ENCODE measurements at regions not wholly inside any gene's neighbourhood (a gene's known extent, or its start where the extent isn't known, plus 50 kb on each side); places are given as distances from the start of the nearest gene placed in this dataset.
"Not testable (repeated sequence)": the region's sequence is repeated elsewhere in the genome, so short reads cannot be mapped to it uniquely, and the experiment has no call there.

GRCh38 chr3:195669310-195669709 is 51.5 kb upstream of the MUC20 start:
- DNase-seq (ENCODE audit: low read depth in 2 of 2) = not testable (repeated sequence)

- not testable (repeated sequence) for DNase-seq (ENCODE audit: low read depth in 2 of 2)
These were observed 52.5 kb upstream of the MUC20 start for GRCh38 chr3:195668131-195668766.

DNA sequence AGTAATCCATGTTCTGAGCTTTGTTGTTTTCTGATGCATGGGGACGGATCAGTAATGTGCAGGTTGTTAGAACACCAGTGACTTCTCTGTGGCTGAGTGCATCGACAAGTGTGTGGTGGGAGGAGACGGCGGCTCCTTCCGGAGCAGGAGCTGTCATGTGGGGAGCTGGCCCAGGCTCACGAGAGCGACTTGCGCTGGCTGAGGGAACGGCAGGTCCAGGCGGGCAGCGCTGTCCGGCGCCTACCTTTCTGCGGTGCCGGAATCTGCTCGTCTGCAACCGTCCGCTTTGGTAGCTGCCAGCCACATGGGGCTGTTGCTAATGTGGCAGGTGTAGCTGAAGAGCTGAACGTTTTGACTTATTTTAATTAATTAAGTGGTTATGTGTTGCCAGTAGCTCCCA is 55.5 kb upstream of the MUC20 start:
- DNase-seq (ENCODE audit: low read depth in 2 of 2) = not testable (repeated sequence)

DNA sequence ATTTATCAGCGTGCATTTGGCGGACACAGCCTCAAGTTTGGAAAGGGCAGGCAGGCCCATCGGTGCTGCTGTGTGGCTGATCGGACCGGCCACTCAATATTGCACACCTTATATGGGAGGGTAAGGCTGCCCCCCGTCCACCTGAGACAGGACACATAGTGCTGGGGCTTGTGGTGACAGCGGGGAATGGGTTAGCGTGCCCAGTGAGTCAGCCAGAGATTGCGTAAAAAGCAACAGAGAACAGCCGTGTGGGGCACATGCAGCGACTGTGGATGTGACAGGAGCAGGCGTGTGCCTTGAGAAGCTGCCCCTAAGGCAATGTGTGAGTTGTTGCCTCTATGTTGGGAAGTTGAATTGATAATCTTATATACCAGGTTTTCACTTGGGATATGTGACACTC is 56.6 kb upstream of the MUC20 start:
- DNase-seq (ENCODE audit: low read depth in 2 of 2) = not testable (repeated sequence)

- DNase-seq (ENCODE audit: low read depth in 2 of 2) = not testable (repeated sequence)
These were observed 61.6 kb upstream of the MUC20 start for GRCh38 chr3:195659136-195659533.

DNA sequence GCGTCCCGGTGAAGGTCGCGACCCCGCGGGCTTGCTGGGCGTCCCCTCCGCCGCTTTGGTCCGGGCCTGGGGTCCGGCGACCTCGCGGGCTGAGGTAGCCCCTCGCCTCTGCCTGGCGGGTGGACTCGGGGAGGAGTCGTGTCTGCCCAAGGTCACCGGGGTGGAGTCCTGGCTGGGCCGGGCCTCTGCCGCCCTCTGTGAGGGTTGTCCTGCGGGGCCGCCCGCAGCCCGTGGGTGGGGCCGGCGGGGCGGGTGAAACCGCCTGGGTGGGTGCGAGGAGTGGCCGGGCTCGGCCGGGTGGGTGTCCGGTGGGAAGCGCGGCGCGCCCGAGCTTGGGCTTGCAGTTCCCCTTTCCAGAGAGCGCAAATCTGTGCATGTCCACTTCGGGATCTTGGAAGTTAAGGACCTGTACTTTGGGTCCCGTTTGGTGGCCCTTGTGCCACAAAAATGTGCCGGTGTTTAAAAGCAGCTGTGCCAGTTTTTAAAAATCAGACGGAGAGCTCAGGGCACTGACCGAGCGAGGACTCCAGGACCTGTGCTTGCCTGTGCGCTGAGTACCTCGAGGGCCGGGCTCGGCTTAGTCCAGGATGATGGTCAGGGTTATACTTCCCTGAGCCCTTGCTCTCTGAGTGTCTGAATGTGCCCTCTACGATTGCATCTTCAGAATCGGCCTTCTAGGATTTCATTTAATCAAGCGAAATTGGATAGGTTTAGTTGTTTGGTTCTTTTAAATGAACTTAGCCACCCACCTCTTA is 62.2 kb upstream of the MUC20 start:
- DNase-seq (ENCODE audit: low read depth in 2 of 2) = not testable (repeated sequence)

DNA sequence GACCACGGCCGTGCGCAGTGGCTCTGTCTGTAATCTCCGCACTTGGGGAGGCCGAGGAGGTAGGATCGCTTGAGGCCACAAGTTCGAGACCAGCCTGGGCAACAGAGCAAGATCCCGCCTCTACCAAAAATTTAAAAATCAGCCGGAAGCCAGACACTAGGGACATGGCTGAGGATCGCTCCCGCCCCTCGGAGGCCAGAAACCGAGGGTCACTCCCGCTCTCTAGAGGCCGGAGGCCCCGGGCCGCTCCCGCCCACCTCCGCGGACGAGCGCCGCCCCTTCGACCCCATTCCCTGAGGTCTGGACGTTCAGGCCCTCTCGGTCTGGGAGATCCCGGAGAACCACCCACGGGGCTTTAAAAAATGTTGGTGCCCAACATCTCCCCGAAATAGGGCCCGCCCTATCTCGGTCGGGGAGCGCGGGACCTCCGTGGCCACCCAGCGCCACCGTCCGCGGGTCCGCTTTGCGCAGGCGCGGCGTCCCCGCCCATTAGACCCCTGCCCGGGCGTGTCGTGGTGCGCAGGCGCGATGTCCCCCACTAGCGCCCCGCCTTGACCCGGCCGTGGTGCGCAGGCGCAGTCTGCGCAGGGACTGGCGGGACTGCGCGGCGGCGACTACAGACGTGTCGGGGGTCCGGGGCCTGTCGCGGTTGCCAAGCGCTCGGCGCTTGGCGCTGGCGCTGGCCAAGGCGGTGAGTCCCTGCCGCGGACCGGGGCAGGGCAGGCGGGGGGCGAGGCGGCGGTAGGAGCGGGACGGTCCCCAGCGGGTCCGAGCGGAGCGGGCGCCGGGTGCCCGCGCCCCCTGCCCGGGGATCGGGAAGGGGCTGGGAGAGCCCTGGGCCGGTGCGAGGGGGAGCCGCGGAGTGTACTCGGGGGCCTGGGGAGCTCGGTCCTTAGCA is 63.1 kb upstream of the MUC20 start:
- DNase-seq (ENCODE audit: low read depth in 2 of 2) = peak; percentile 58 to 77

GRCh38 chr3:195656091-195656490 is 64.7 kb upstream of the MUC20 start:
- DNase-seq (ENCODE audit: low read depth in 2 of 2) = not testable (repeated sequence)

GRCh38 chr3:195654746-195655145 is 66.0 kb upstream of the MUC20 start:
- not testable (repeated sequence) for DNase-seq (ENCODE audit: low read depth in 2 of 2)

DNA sequence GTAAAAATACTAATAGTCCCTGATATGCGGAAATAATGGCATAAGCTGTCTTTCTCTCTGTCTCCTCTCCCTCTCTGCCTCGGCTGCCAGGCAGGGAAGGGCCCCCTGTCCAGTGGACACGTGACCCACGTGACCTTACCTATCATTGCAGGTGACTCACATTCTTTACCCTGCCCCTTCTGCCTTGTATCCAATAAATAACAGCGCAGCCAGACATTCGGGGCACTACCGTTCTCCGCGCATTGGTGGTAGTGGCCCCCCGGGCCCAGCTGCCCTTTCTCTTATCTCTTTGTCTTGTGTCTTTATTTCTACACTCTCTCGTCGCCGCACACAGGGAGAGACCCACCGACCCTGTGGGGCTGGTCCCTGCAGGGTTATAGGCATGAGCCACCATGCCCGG is 66.6 kb upstream of the MUC20 start:
- not testable (repeated sequence) for DNase-seq (ENCODE audit: low read depth in 2 of 2)

DNA sequence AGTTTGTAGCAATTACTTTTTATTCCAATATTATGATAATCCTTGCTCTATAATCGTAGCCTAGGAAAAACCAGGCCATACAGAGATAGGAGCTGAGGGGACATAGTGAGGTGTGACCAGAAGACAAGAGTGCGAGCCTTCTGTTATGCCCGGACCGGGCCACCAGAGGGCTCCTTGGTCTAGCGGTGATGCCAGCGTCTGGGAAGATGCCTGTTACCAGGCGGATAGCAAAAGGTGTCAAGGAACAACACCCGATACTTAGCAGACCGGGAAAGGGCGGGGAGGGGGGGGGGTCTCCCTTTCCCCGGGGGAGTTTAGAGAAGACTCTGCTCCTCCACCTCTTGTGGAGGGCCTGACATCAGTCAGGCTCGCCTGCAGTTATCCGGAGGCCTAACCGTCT is 67.1 kb upstream of the MUC20 start:
- DNase-seq (ENCODE audit: low read depth in 2 of 2) = not testable (repeated sequence)

DNA sequence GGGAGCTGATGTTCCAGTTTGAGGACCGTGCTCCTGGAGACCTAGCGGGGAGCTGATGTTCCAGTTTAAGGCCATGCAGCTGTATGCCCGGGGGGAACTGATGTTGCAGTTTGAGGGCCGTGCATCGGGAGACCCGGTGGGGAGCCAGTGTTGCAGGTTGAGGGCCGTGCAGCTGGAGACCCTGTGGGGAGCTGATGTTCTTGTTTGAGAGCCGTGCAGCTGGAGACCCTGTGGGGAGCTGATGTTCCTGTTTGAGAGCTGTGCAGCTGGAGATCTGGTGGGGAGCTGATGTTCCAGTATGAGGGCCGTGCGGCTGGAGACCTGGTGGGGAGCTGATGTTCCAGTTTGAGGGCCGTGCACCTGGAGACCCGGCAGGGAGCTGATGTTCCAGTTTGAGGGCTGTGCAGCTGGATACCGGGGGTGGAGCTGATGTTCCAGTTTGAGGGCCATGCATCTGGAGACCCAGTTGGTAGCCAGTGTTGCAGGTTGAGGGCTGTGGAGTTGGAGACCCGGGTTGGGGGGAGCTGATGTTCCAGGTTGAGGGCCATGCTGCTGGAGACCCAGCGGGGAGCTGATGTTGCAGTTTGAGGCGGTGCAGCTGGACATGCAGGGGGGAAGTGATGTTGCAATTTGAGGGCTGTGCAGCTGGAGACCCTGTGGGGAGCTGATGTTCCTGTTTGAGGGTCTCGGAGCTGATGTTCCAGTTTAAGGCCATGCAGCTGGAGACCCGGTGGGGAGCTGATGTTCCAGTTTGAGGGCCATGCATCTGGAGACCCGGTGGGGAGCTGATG is 64.4 kb upstream of the APOD start:
- DNase-seq (ENCODE audit: low read depth in 2 of 2) = not testable (repeated sequence)

DNA sequence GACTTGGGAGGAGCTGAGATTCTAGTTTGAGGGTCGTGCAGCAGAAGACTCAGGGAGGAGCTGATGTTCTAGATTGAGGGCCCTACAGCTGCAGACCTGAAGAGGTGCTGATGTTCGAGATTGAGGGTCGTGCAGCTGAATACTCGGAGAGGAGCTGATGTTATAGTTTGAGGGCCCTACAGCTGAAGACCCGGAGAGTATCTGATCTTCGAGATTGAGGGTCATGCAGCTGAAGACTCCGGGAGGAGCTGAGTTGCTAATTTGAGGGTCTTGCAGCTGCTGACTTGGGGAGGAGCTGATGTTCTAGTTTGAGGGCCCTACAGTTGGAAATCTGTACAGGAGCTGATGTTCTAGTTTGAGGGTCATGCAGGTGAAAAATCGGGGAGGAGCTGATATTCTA is 62.1 kb upstream of the APOD start:
- DNase-seq (ENCODE audit: low read depth in 2 of 2) = not testable (repeated sequence)

DNA sequence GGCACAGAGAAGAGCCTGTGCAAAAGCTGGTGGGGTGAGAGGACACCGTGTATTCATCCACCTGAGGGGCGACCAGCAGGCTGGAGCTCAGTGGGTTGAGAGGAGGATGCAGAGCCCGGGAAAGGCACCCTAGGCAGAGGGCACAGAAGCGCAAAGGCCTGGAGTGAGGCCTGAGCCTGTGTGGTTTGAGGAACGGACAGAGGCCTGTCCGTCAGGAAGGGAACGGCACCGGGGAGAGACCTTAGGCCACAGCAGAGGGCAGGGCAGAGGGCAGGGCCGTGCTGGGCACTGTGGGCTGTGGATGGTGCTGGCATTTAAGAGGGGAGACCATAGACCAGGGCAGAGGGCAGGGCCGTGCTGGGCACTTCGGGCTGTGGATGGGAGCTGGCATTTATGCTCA is 59.5 kb upstream of the APOD start:
- not testable (repeated sequence) for DNase-seq (ENCODE audit: low read depth in 2 of 2)

- DNase-seq (ENCODE audit: low read depth in 2 of 2) = not testable (repeated sequence)
These were observed 58.6 kb upstream of the APOD start for GRCh38 chr3:195642311-195642710.

- not testable (repeated sequence) for DNase-seq (ENCODE audit: low read depth in 2 of 2)
These were observed 54.7 kb upstream of the APOD start for GRCh38 chr3:195638456-195638855.

GRCh38 chr3:195637473-195638233 is 53.9 kb upstream of the APOD start:
- DNase-seq (ENCODE audit: low read depth in 2 of 2) = not testable (repeated sequence)

- DNase-seq (ENCODE audit: low read depth in 2 of 2) = not testable (repeated sequence)
These were observed 53.3 kb upstream of the APOD start for GRCh38 chr3:195637011-195637410.

DNA sequence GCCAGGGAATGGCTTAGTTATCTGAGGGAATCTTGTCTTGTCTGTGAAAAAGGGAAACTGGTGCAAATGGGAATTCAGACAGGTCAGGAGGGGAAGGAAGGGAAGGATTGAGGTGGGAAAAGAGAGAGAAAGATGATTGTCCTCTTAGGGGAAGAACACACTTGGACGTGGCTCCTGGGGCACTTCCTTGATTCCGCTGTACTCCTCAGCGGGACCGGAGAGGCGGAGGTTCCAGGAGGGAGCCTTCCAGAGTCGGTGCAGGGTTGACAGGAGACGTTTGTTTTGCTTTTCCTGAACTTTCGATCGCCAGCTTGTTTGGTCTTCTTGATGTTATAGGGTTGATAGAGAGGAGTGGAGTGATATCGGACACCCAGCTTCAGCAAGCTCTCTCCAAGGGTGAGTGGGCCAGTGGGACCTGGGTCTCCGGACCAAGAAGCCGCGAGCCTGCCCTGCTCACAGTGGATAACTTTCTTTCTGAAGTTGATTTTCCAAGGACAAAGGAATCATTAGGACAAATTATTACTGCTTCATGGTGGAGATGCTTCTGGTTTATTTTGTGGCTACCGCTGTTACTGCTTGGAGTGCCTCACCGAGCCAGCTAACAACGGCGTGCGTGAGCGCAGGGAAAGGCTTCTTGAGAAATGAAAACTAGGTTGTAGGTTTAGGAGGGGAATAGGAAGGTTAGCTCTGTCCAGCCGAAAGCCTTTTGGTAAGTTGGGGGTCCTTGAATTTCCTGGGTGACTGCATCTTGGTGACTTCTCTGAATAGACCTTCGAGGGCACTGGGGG is 52.4 kb upstream of the APOD start:
- not testable (repeated sequence) for DNase-seq (ENCODE audit: low read depth in 2 of 2)
